ENCODE measurements at regions not wholly inside any gene's neighbourhood (a gene's known extent, or its start where the extent isn't known, plus 50 kb on each side); places are given as distances from the start of the nearest gene placed in this dataset.
"Not testable (repeated sequence)": the region's sequence is repeated elsewhere in the genome, so short reads cannot be mapped to it uniquely, and the experiment has no call there.

- no peak for ATAC-seq
Observed at GRCh38 chr21:33149181-33149580, 79.2 kb downstream of the OLIG1 start.

GRCh38 chr21:33150968-33151367 is 78.8 kb upstream of the IFNAR2 start:
- H3K9me3 ChIP-seq; DNase-seq; ATAC-seq; intact Hi-C loops (cut with DNase I; ENCODE audit: low total_unique reads); H3K4me1 ChIP-seq; H3K4me3 ChIP-seq; H3K27ac ChIP-seq; H3K36me3 ChIP-seq; in situ Hi-C loops (cut with MboI; ENCODE audit: low sequenced_read_pairs in 4 of 4): not testable (repeated sequence)
- peaks cover 7 to 19% (median 8%) of the 10 kb centered on the region in 3 donors for H3K27me3 ChIP-seq

More at GRCh38 chr21:33149181-33149580, 79.2 kb downstream of the OLIG1 start:
- Histone ChIP-seq H3K4me1 (no peaks in the 10 kb centered on the region), H3K9me3 (no peaks in the 10 kb centered on the region), H3K36me3 (no peaks in the 10 kb centered on the region), H3K27ac (no peak overlapping the region), H3K4me3 (no peak overlapping the region), H3K27me3 (peaks cover 4 to 25% (median 8%) of the 10 kb centered on the region in 3 donors)
- no peak for DNase-seq
- in situ Hi-C loops (cut with MboI; ENCODE audit: low sequenced_read_pairs in 4 of 4) (loop anchor here in 2 of 4 donors (25.0 kb wide), 1 partner anchor 312 kb away; no protein-coding TSS in a partner anchor), intact Hi-C loops (cut with DNase I; ENCODE audit: low total_unique reads) (no loop called here)
- no peak for TF ChIP-seq POLR2A (IDR thresholded peaks at IDR 0.05)
- no peak for TF ChIP-seq CTCF (IDR thresholded peaks at IDR 0.05 in 4 of 5, conservative IDR thresholded peaks at IDR 0.05 in 1 of 5)

- intact Hi-C loops (cut with DNase I; ENCODE audit: low total_unique reads): no loop called here
- DNase-seq: no peak
- Histone ChIP-seq H3K4me3 (no peak overlapping the region), H3K9me3 (no peaks in the 10 kb centered on the region), H3K27ac (no peak overlapping the region), H3K4me1 (no peaks in the 10 kb centered on the region), H3K36me3 (no peaks in the 10 kb centered on the region), H3K27me3 (peaks cover 8 to 19% (median 10%) of the 10 kb centered on the region in 3 donors)
- no peak for TF ChIP-seq CTCF (IDR thresholded peaks at IDR 0.05 in 4 of 5, conservative IDR thresholded peaks at IDR 0.05 in 1 of 5)
- TF ChIP-seq POLR2A (IDR thresholded peaks at IDR 0.05): no peak
- ATAC-seq: no peak
- in situ Hi-C loops (cut with MboI; ENCODE audit: low sequenced_read_pairs in 4 of 4): no loop called here
Observed at GRCh38 chr21:33151941-33152731, 77.6 kb upstream of the IFNAR2 start.

GRCh38 chr21:33152732-33153130 is 77.0 kb upstream of the IFNAR2 start:
- in situ Hi-C loops (cut with MboI; ENCODE audit: low sequenced_read_pairs in 4 of 4): no loop called here

More at GRCh38 chr21:33152732-33153130, 77.0 kb upstream of the IFNAR2 start:
- ATAC-seq (no peak), DNase-seq (no peak)
- Histone ChIP-seq H3K27ac (no peak overlapping the region), H3K4me3 (no peak overlapping the region), H3K27me3 (peaks cover 8 to 19% (median 10%) of the 10 kb centered on the region in 3 donors), H3K4me1 (no peaks in the 10 kb centered on the region), H3K36me3 (no peaks in the 10 kb centered on the region), H3K9me3 (no peaks in the 10 kb centered on the region)
- intact Hi-C loops (cut with DNase I; ENCODE audit: low total_unique reads): no loop called here
- TF ChIP-seq CTCF (IDR thresholded peaks at IDR 0.05 in 4 of 5, conservative IDR thresholded peaks at IDR 0.05 in 1 of 5) (no peak), POLR2A (IDR thresholded peaks at IDR 0.05) (no peak)

Data from gastrocnemius medialis (tissue), 4 donors.